Body of pancreas (tissue), 4 donors: ENCODE measurements at regions not wholly inside any gene's neighbourhood (a gene's known extent, or its start where the extent isn't known, plus 50 kb on each side); places are given as distances from the start of the nearest gene placed in this dataset.

Experiments
- CTCF ChIP-seq, 7 experiments: fragments of 450-650 bp in 4 of 7; fragments of 200-600 bp in 3 of 7; sonication (generic) in 3 of 7; IDR thresholded peaks; one replicate each; pipeline ENCODE4 v1.5.1; 2016 to 2019; ENCODE audit warnings: antibody characterized with exemption in 7 of 7
- POLR2A ChIP-seq, 3 donors: fragments of 450-650 bp; IDR thresholded peaks; one replicate each; pipeline ENCODE4 v1.6.1; 2016; ENCODE audit warnings: antibody characterized with exemption in 3 of 3, mild to moderate bottlenecking in 2 of 3

GRCh38 chr1:4307468-4307845, 347.0 kb upstream of the AJAP1 start:
- TF ChIP-seq POLR2A (IDR thresholded peaks at IDR 0.05): no peak
- TF ChIP-seq CTCF (IDR thresholded peaks at IDR 0.05): no peak
